Peyer's patch (tissue), 4 donors: ENCODE measurements at regions not wholly inside any gene's neighbourhood (a gene's known extent, or its start where the extent isn't known, plus 50 kb on each side); places are given as distances from the start of the nearest gene placed in this dataset.

Experiments used
- DNase-seq, 3 donors: peaks; one replicate each; pipeline ENCODE4 v3.0.0-alpha.2; 2017 to 2019
- H3K27ac ChIP-seq, 4 donors: fragments of 200-600 bp; sonication (generic); one replicate each; pipeline ENCODE4 v1.5.1; 2016 to 2019
- H3K27me3 ChIP-seq, 2 donors: fragments of 200-600 bp; sonication (generic); one replicate each; pipeline ENCODE4 v1.5.1; 2019
- H3K36me3 ChIP-seq, 3 donors: fragments of 200-600 bp; sonication (generic); one replicate each; pipeline ENCODE4 v1.5.1; 2016 to 2019
- H3K4me1 ChIP-seq, 4 donors: fragments of 200-600 bp; sonication (generic); one replicate each; pipeline ENCODE4 v1.5.1; 2016 to 2019
- H3K4me3 ChIP-seq, 4 donors: fragments of 200-600 bp; sonication (generic); 1 replicate in 3 of 4; 2 replicates in 1 of 4; pipeline ENCODE4 v1.5.1; 2016 to 2019; ENCODE audit warnings: mild to moderate bottlenecking in 1 of 4
- H3K9me3 ChIP-seq, 4 donors: fragments of 200-600 bp; sonication (generic); one replicate each; pipeline ENCODE4 v1.5.1; 2016 to 2019; ENCODE audit warnings: mild to moderate bottlenecking in 1 of 4
- CTCF ChIP-seq, 6 experiments: fragments of 450-650 bp in 4 of 6; fragments of 200-600 bp in 2 of 6; sonication (generic) in 1 of 6; IDR thresholded peaks; one replicate each; pipeline ENCODE4 v1.5.1; 2017 to 2019; ENCODE audit warnings: antibody characterized with exemption in 6 of 6, mild to moderate bottlenecking in 3 of 6, moderate library complexity in 1 of 6
- POLR2A ChIP-seq, 2 donors: fragments of 450-650 bp; IDR thresholded peaks; one replicate each; pipeline ENCODE4 v1.5.1; 2017; ENCODE audit warnings: antibody characterized with exemption in 2 of 2, mild to moderate bottlenecking in 2 of 2, moderate library complexity in 2 of 2

- TF ChIP-seq CTCF (IDR thresholded peaks at IDR 0.05) (no peak), POLR2A (IDR thresholded peaks at IDR 0.05) (no peak)
- peak; percentile 12 to 36 (median 34) for DNase-seq
- no peak overlapping the region for H3K4me3 ChIP-seq
- H3K4me1 ChIP-seq: peaks cover 0 to 9% (median 0%) of the 10 kb centered on the region in 4 donors
- no peaks in the 10 kb centered on the region for H3K36me3 ChIP-seq
- H3K27ac ChIP-seq: peak overlapping the region in 3 of 4 donors; percentile 22 to 59 (median 50)
- no peaks in the 10 kb centered on the region for H3K27me3 ChIP-seq
- no peaks in the 10 kb centered on the region for H3K9me3 ChIP-seq
Observed at GRCh38 chr9:89879276-89879675, 274.5 kb downstream of the GADD45G start.

DNA sequence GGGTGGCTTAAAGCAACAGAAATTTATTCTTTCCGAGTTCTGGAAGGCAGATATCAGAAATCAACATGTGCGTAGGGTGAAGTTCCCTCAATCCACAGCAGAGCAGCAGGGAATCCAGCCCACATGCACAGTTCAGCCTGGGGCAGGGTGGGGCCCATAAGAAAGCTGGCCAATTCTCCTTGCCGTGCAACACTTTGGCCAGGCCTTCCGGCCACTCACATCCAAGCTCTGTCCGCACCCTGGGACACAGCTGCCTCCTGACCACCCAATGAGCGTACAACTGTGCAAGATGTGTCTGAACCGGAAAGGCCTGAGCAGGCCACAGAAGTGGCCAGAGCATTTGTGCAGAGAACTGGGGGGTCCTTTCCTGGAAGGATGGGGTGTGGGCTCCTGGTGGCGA is 274.9 kb downstream of the GADD45G start:
- TF ChIP-seq POLR2A (IDR thresholded peaks at IDR 0.05) (no peak), CTCF (IDR thresholded peaks at IDR 0.05) (peak in 1 of 6 experiments; percentile 1)
- DNase-seq: peak; percentile 14 to 49 (median 46)
- peak overlapping the region in 3 of 4 donors; percentile 22 to 59 (median 50) for H3K27ac ChIP-seq
- H3K36me3 ChIP-seq: no peaks in the 10 kb centered on the region
- H3K9me3 ChIP-seq: no peaks in the 10 kb centered on the region
- H3K27me3 ChIP-seq: no peaks in the 10 kb centered on the region
- no peak overlapping the region for H3K4me3 ChIP-seq
- H3K4me1 ChIP-seq: peaks cover 0 to 5% (median 0%) of the 10 kb centered on the region in 4 donors

DNA sequence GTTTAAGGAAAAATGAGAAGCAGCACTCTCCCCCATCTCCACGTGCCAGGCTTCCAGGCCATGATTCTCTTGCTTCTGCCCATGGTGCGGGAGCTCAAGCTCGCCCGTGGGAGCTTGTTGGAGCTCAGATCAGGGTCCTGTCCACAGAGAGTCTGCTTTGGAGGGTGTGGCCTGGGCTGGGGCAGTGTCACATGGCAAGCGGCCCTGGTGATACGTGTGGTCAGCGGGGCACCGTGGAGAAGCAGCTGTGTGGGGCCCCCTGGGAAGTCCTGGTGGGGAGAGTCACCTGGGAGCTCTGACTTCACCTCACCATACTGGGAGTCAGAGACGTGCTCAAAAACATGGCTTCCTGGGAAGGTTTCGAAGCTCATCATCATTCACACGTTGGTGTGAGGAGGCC is 275.3 kb downstream of the GADD45G start:
- Histone ChIP-seq H3K27me3 (no peaks in the 10 kb centered on the region), H3K36me3 (no peaks in the 10 kb centered on the region), H3K27ac (peak overlapping the region in 2 of 4 donors; percentile 50 to 59), H3K4me1 (peaks cover 0 to 1% (median 0%) of the 10 kb centered on the region in 4 donors), H3K9me3 (no peaks in the 10 kb centered on the region), H3K4me3 (no peak overlapping the region)
- DNase-seq: peak in 2 of 3 donors; percentile 10 to 34
- TF ChIP-seq POLR2A (IDR thresholded peaks at IDR 0.05) (no peak), CTCF (IDR thresholded peaks at IDR 0.05) (no peak)

DNA sequence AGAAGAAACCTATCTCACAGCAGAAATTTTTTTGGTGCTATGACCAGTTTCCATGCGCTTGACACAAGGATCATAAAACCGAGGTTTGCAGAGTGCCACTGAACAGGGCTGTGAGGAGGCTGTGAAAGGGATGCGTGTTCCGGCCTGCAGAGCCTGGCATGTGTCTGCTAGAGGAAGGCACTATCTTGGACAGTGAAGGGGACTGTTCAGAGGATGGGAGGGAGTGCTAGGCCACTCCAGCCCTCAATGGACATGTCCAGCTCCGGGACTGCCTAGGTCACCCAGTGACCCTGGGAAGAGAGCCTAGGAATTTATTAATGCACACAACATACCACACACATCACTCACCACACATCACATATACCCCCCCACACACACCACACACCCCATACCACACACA is 275.9 kb downstream of the GADD45G start:
- no peaks in the 10 kb centered on the region for H3K9me3 ChIP-seq
- no peak overlapping the region for H3K4me3 ChIP-seq
- no peaks in the 10 kb centered on the region for H3K36me3 ChIP-seq
- H3K27ac ChIP-seq: no peak overlapping the region
- H3K4me1 ChIP-seq: no peaks in the 10 kb centered on the region
- H3K27me3 ChIP-seq: no peaks in the 10 kb centered on the region
- TF ChIP-seq CTCF (IDR thresholded peaks at IDR 0.05) (no peak), POLR2A (IDR thresholded peaks at IDR 0.05) (no peak)
- DNase-seq: peak in 1 of 3 donors; percentile 30

DNA sequence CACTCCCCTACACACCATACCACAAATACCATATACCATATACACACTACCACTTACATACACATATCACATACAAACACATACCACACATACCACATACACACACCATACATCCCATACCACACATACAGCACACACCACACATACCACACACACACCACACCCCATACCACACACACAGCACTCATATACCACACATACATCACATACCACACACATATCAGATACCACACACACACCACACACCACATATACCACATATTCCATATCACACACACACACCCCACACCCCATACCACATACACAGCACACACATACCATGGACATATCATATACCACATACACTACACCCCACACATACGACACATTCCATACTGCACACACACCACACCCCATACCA is 276.6 kb downstream of the GADD45G start:
- Histone ChIP-seq H3K27me3 (no peaks in the 10 kb centered on the region), H3K4me3 (no peak overlapping the region), H3K36me3 (no peaks in the 10 kb centered on the region), H3K27ac (no peak overlapping the region), H3K9me3 (no peaks in the 10 kb centered on the region), H3K4me1 (no peaks in the 10 kb centered on the region)
- peak in 1 of 3 donors; percentile 1 for DNase-seq
- TF ChIP-seq CTCF (IDR thresholded peaks at IDR 0.05) (no peak), POLR2A (IDR thresholded peaks at IDR 0.05) (no peak)

DNA sequence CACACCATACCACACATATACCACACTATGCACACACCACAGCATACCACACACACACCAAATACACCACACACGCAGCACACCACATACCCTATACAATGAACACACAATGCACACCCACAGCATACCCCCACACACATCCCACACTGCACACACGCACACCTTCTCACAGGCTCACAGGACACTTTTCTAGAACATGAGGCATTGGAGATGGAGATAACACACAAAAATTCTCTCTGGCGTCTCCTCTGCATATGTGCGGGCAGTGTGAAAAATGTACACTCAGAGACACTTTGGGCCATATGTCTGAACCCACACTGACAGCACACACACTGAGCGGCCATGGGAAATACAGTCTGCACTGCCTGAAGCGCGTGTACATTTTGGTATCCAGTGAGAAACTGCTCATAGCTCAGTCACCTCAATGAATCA is 278.1 kb downstream of the GADD45G start:
- peak in 2 of 3 donors; percentile 3 to 21 for DNase-seq

More for the DNA sequence above, 278.1 kb downstream of the GADD45G start:
- no peaks in the 10 kb centered on the region for H3K27me3 ChIP-seq
- H3K4me3 ChIP-seq: no peak overlapping the region
- no peak overlapping the region for H3K27ac ChIP-seq
- TF ChIP-seq CTCF (IDR thresholded peaks at IDR 0.05): no peak
- TF ChIP-seq POLR2A (IDR thresholded peaks at IDR 0.05): no peak
- no peaks in the 10 kb centered on the region for H3K36me3 ChIP-seq
- no peaks in the 10 kb centered on the region for H3K9me3 ChIP-seq
- H3K4me1 ChIP-seq: no peaks in the 10 kb centered on the region
